Right lobe of liver (tissue), 6 donors: ENCODE measurements at regions not wholly inside any gene's neighbourhood (a gene's known extent, or its start where the extent isn't known, plus 50 kb on each side); places are given as distances from the start of the nearest gene placed in this dataset.
A peak's percentile ranks its signal among the peaks of the same experiment; 100 is the strongest.
"Not testable (repeated sequence)": the region's sequence is repeated elsewhere in the genome, so short reads cannot be mapped to it uniquely, and the experiment has no call there.

Experiments used
- ATAC-seq, 4 donors: fragments of 200-7000 bp; cut with Tn5 transposase; one replicate each; pipeline ENCODE4 v1.9.1; 2020; ENCODE audit warnings: mild to moderate bottlenecking in 4 of 4, moderate library complexity in 4 of 4
- DNase-seq, 3 donors: peaks; one replicate each; pipeline ENCODE4 v3.0.0-alpha.2; 2020
- H3K27ac ChIP-seq, 3 donors: fragments of 200-600 bp; one replicate each; pipeline ENCODE4 v1.8.0; 2022
- H3K27me3 ChIP-seq, 2 donors: fragments of 200-600 bp; one replicate each; pipeline ENCODE4 v1.8.0; 2022
- H3K36me3 ChIP-seq, 4 donors: fragments of 200-600 bp; sonication (generic) in 1 of 4; one replicate each; pipeline versions ENCODE4 v1.5.1 to v1.8.0; 2017 to 2022; ENCODE audit warnings: control low read depth in 1 of 4
- H3K4me1 ChIP-seq, 4 donors: fragments of 200-600 bp; sonication (generic) in 1 of 4; one replicate each; pipeline versions ENCODE4 v1.5.1 to v1.8.0; 2017 to 2022; ENCODE audit warnings: control low read depth in 1 of 4
- H3K4me3 ChIP-seq, 3 donors: fragments of 200-600 bp; one replicate each; pipeline ENCODE4 v1.8.0; 2022
- H3K9me3 ChIP-seq, 4 donors: fragments of 200-600 bp; sonication (generic) in 1 of 4; one replicate each; pipeline versions ENCODE4 v1.5.1 to v1.8.0; 2017 to 2022; ENCODE audit warnings: control low read depth in 1 of 4
- POLR2A ChIP-seq: fragments of 450-650 bp; IDR thresholded peaks from one replicate; pipeline ENCODE4 v1.6.1; 2017; ENCODE audit warnings: antibody characterized with exemption, mild to moderate bottlenecking
- WGBS: methylation state at CpG from one replicate; pipeline ENCODE4 v1.1.6; 2018; ENCODE audit warnings: low coverage, low lambda C conversion rate; ENCODE audit not compliant: insufficient coverage; ENCODE audit errors: missing lambda C conversion rate; 5-methylcytosine and 5-hydroxymethylcytosine counted together
- intact Hi-C, 2 donors: fragments of 100-400 bp; cut with DNase I; formaldehyde crosslinking; loops; one replicate each; pipeline versions ENCODE4 v1.11.2 to v1.14.1; 2022
- TF ChIP-seq, protein P1 (sequence below), 4 donors: fragments of 200-600 bp in 3 of 4; fragments of 450-650 bp in 1 of 4; IDR thresholded peaks; one replicate each; pipeline versions ENCODE4 v1.5.1 to v1.8.0; 2016 to 2022; ENCODE audit warnings: antibody characterized with exemption in 4 of 4, mild to moderate bottlenecking in 2 of 4
- donor health status: DM: no; HTN: yes; CAD: no.
- donor health status: DM: no; HTN: no; CAD: no.
- donor health status: DM: no; HTN: no; CAD: no.
- donor health status: DM: no; HTN: yes; CAD: no.
- donor health status: DM: no; HTN: yes; CAD: no.

- DNase-seq, result no peak
- no peak for ATAC-seq
- no peak overlapping the region for H3K4me3 ChIP-seq
- intact Hi-C loops, result no loop called here
- H3K4me1 ChIP-seq, result no peaks in the 10 kb centered on the region
- 39% methylated on average over 4 of the region's 4 CpGs for WGBS
- H3K36me3 ChIP-seq, result no peaks in the 10 kb centered on the region
- H3K27ac ChIP-seq, result no peak overlapping the region
- H3K27me3 ChIP-seq, result no peaks in the 10 kb centered on the region
- no peak for TF ChIP-seq POLR2A
- TF ChIP-seq, protein P1, sequence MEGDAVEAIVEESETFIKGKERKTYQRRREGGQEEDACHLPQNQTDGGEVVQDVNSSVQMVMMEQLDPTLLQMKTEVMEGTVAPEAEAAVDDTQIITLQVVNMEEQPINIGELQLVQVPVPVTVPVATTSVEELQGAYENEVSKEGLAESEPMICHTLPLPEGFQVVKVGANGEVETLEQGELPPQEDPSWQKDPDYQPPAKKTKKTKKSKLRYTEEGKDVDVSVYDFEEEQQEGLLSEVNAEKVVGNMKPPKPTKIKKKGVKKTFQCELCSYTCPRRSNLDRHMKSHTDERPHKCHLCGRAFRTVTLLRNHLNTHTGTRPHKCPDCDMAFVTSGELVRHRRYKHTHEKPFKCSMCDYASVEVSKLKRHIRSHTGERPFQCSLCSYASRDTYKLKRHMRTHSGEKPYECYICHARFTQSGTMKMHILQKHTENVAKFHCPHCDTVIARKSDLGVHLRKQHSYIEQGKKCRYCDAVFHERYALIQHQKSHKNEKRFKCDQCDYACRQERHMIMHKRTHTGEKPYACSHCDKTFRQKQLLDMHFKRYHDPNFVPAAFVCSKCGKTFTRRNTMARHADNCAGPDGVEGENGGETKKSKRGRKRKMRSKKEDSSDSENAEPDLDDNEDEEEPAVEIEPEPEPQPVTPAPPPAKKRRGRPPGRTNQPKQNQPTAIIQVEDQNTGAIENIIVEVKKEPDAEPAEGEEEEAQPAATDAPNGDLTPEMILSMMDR (IDR thresholded peaks at IDR 0.05), result no peak
- H3K9me3 ChIP-seq, result no peaks in the 10 kb centered on the region
These were observed 337.8 kb upstream of the DNAJC19 start for GRCh38 chr3:181327349-181327748.

DNA sequence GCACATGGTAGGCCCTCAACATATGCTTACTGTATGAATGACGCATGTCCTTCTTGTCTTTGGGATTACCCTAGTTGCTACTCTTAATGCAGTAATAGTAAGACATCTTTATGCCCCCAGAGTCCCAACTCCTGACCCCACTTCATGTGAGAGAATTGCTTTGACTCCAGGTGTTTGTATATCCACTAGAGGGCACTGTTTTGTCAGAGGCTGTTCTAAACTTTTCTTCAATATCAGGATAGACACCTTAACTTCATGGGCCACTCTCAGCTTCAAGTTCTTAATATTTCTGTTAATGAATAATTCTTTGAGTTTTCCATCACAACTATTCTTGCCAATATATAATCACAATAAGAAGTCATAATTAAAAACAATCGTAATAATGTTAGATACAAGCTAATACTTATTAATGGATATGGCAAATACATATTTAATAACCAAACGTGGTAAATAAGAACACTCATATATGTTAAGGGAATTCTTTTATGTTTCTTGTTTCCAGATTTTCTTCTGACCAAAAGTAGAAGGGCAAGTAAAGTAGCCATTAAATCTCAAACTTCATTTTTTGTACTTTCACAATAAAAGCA, 337.2 kb upstream of the DNAJC19 start:
- no peak for DNase-seq
- WGBS, result 40% methylated on average over 3 of the region's 3 CpGs
- TF ChIP-seq, protein P1 (IDR thresholded peaks at IDR 0.05), result peak; percentile 45 to 79 (median 66)
- no peak for TF ChIP-seq POLR2A

GRCh38 chr3:181324516-181324915, 335.0 kb upstream of the DNAJC19 start:
- H3K27ac ChIP-seq, intact Hi-C loops, H3K4me1 ChIP-seq, H3K4me3 ChIP-seq, H3K36me3 ChIP-seq, H3K27me3 ChIP-seq, H3K9me3 ChIP-seq, ATAC-seq: not testable (repeated sequence)
- peak in 1 of 3 donors; percentile 14 for DNase-seq
- TF ChIP-seq, protein P1 (IDR thresholded peaks at IDR 0.05), result peak in 1 of 4 donors; percentile 5
- WGBS, result 42% methylated on average over 2 of the region's 5 CpGs

More for the DNA sequence above, 337.2 kb upstream of the DNAJC19 start:
- H3K4me1 ChIP-seq, result no peaks in the 10 kb centered on the region
- no peaks in the 10 kb centered on the region for H3K36me3 ChIP-seq
- H3K9me3 ChIP-seq, result no peaks in the 10 kb centered on the region
- no peaks in the 10 kb centered on the region for H3K27me3 ChIP-seq
- H3K27ac ChIP-seq, result no peak overlapping the region
- peak; percentile 56 to 65 (median 60) for ATAC-seq
- no peak overlapping the region for H3K4me3 ChIP-seq
- intact Hi-C loops, result no loop called here

- ATAC-seq, result no peak
These were observed 328.8 kb upstream of the DNAJC19 start for GRCh38 chr3:181318321-181318720.

More at GRCh38 chr3:181318321-181318720, 328.8 kb upstream of the DNAJC19 start:
- intact Hi-C loops, result no loop called here
- H3K36me3 ChIP-seq, result no peaks in the 10 kb centered on the region
- H3K4me1 ChIP-seq, result no peaks in the 10 kb centered on the region
- DNase-seq, result no peak
- no peak overlapping the region for H3K27ac ChIP-seq
- no peaks in the 10 kb centered on the region for H3K9me3 ChIP-seq
- no peak overlapping the region for H3K4me3 ChIP-seq
- no peaks in the 10 kb centered on the region for H3K27me3 ChIP-seq
- TF ChIP-seq, protein P1 (IDR thresholded peaks at IDR 0.05), result no peak
- TF ChIP-seq POLR2A, result no peak
